ENCODE measurements at regions not wholly inside any gene's neighbourhood (a gene's known extent, or its start where the extent isn't known, plus 50 kb on each side); places are given as distances from the start of the nearest gene placed in this dataset.

DNA sequence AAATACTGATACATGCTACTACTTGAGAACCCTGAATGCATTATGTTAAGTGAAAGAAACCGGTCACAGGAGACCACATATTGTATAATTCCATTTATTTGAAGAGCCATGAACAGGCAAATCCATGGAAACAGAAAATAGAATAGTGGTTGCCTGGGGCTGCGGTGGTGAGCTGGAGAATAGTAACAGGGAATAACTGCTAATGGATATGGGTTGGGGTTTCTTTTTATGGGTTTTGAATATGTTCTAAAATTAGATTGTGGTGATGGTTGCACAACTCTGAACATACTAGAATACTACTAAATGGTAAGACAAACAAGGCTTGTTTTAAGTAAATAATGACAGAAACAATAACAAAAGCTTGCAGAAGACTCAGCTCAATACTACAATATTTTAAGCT, 293.0 kb downstream of the BTG1 start:
- Histone ChIP-seq H3K9me3 (ENCODE audit: low read length) (no peaks in the 10 kb centered on the region), H2AFZ (ENCODE audit: low read length) (no peak overlapping the region), H3K4me2 (ENCODE audit: low read length) (no peak overlapping the region), H3K4me3 (ENCODE audit: low read depth, low read length, poor library complexity, severe bottlenecking) (no peak overlapping the region), H3K27ac (ENCODE audit: low read depth, low read length, poor library complexity, severe bottlenecking) (no peak overlapping the region), H3K4me1 (ENCODE audit: insufficient read depth, low read length, poor library complexity, severe bottlenecking) (no peaks in the 10 kb centered on the region), H4K20me1 (ENCODE audit: insufficient read depth, low read length) (no peaks in the 10 kb centered on the region), H3K9me2 (ENCODE audit: insufficient read depth, low read length) (no peaks in the 10 kb centered on the region), H3K36me3 (ENCODE audit: insufficient read depth, low read length) (no peaks in the 10 kb centered on the region), H3K79me2 (ENCODE audit: insufficient read depth, low read depth, low read length) (no peaks in the 10 kb centered on the region)
- no peak for DNase-seq (ENCODE audit: low spot score)
- intact Hi-C loops (cut with micrococcal nuclease; ENCODE audit: unreplicated experiment) = no loop called here
- no TSS peak for BruUV-seq (replicated peaks)
- no peak for TF ChIP-seq EZH2phosphoT487 (IDR thresholded peaks at IDR 0.05; ENCODE audit: borderline replicate concordance, low read depth, low read length)
- TF ChIP-seq, protein P1, sequence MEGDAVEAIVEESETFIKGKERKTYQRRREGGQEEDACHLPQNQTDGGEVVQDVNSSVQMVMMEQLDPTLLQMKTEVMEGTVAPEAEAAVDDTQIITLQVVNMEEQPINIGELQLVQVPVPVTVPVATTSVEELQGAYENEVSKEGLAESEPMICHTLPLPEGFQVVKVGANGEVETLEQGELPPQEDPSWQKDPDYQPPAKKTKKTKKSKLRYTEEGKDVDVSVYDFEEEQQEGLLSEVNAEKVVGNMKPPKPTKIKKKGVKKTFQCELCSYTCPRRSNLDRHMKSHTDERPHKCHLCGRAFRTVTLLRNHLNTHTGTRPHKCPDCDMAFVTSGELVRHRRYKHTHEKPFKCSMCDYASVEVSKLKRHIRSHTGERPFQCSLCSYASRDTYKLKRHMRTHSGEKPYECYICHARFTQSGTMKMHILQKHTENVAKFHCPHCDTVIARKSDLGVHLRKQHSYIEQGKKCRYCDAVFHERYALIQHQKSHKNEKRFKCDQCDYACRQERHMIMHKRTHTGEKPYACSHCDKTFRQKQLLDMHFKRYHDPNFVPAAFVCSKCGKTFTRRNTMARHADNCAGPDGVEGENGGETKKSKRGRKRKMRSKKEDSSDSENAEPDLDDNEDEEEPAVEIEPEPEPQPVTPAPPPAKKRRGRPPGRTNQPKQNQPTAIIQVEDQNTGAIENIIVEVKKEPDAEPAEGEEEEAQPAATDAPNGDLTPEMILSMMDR (conservative IDR thresholded peaks at IDR 0.05; ENCODE audit: low read length) = no peak
- CTCF ChIA-PET (ENCODE audit: unreplicated experiment) = no interaction called here
- POLR2A ChIA-PET = interaction anchor here (0.7 kb wide), 2 partner anchors 22 to 326 kb away, joined by 3 to 4 read pairs; no protein-coding TSS in a partner anchor

DNA sequence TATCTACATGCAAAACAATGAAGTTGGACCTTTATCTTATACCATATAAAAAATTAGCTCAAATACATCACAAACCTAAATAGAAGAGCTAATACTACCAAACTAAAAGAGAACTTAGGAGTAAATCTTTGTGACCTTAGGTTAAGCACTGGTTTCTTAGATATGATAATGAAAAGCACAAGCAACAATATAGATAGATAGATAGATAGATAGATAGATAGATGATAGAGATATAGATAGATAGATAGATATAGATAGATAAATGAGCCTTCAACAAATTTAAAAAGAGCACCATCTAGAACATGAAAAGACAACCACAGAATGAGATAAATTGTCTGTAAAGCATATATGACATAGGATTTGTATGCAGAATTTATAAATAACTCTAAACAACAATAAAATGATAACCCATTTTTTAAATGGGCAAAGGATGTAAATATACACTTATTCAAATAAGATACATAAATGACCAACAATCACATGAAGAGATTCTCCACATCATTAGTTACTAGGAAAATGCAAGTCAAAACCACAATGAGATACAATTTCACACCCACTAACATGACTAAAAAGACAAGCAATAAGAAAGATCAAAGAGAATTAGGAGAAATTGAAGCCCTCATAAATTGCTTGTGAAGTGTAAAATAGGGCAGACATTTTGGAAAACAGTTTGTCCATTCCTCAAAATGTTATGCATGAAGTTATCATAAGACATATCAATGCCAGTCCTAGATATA, 293.7 kb downstream of the BTG1 start:
- Histone ChIP-seq H3K9me2 (ENCODE audit: insufficient read depth, low read length) (no peaks in the 10 kb centered on the region), H3K27ac (ENCODE audit: low read depth, low read length, poor library complexity, severe bottlenecking) (no peak overlapping the region), H3K4me1 (ENCODE audit: insufficient read depth, low read length, poor library complexity, severe bottlenecking) (no peaks in the 10 kb centered on the region), H3K79me2 (ENCODE audit: insufficient read depth, low read depth, low read length) (no peaks in the 10 kb centered on the region), H4K20me1 (ENCODE audit: insufficient read depth, low read length) (no peaks in the 10 kb centered on the region), H3K36me3 (ENCODE audit: insufficient read depth, low read length) (no peaks in the 10 kb centered on the region), H3K4me3 (ENCODE audit: low read depth, low read length, poor library complexity, severe bottlenecking) (no peak overlapping the region), H3K9me3 (ENCODE audit: low read length) (no peaks in the 10 kb centered on the region), H2AFZ (ENCODE audit: low read length) (no peak overlapping the region), H3K4me2 (ENCODE audit: low read length) (no peak overlapping the region)
- DNase-seq (ENCODE audit: low spot score) = no peak
- CTCF ChIA-PET (ENCODE audit: unreplicated experiment) = no interaction called here
- BruUV-seq (replicated peaks) = no TSS peak
- intact Hi-C loops (cut with micrococcal nuclease; ENCODE audit: unreplicated experiment) = no loop called here
- POLR2A ChIA-PET = interaction anchor here (0.6 kb wide), 1 partner anchor 111 kb away, joined by 3 read pairs; no protein-coding TSS in a partner anchor
- no peak for TF ChIP-seq EZH2phosphoT487 (IDR thresholded peaks at IDR 0.05; ENCODE audit: borderline replicate concordance, low read depth, low read length)
- TF ChIP-seq, protein P1 (conservative IDR thresholded peaks at IDR 0.05; ENCODE audit: low read length) = no peak

DNA sequence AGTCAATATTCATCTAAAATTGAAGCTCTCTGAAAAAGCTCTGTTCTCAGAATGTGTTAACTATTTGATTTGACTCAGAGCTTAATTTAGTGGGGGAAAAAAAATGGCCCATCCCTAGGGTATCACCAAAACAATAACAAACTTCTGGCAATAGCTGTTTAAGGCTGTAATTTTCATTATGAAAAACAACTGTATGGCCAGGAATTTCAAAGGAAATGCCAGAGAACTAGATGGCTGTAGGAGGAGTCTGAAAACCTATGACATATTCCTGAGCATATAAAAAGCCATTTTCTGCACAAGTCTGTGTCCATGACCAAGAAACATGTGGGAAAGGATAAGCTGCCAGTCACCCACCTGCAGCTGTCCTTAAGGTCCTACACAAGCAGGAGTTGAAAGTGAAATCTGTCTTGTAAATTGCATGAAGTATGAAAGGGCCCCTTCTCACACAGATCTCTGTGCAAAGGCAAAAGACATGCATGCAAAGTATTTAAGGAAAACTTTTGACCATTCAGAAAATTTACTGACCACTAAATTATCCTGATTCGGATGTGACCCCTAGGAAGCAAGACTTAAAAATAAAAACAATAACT, 299.1 kb downstream of the BTG1 start:
- BruUV-seq (replicated peaks) = no TSS peak
- Histone ChIP-seq H3K4me2 (ENCODE audit: low read length) (no peak overlapping the region), H3K36me3 (ENCODE audit: insufficient read depth, low read length) (no peaks in the 10 kb centered on the region), H2AFZ (ENCODE audit: low read length) (no peak overlapping the region), H3K4me3 (ENCODE audit: low read depth, low read length, poor library complexity, severe bottlenecking) (no peak overlapping the region), H3K9me3 (ENCODE audit: low read length) (no peaks in the 10 kb centered on the region), H3K27ac (ENCODE audit: low read depth, low read length, poor library complexity, severe bottlenecking) (no peak overlapping the region), H3K9me2 (ENCODE audit: insufficient read depth, low read length) (no peaks in the 10 kb centered on the region), H3K79me2 (ENCODE audit: insufficient read depth, low read depth, low read length) (no peaks in the 10 kb centered on the region), H3K4me1 (ENCODE audit: insufficient read depth, low read length, poor library complexity, severe bottlenecking) (no peaks in the 10 kb centered on the region), H4K20me1 (ENCODE audit: insufficient read depth, low read length) (no peaks in the 10 kb centered on the region)
- POLR2A ChIA-PET = interaction anchor here (1.1 to 1.4 kb wide), 2 partner anchors 37 to 41 kb away, joined by 3 read pairs; no protein-coding TSS in a partner anchor
- intact Hi-C loops (cut with micrococcal nuclease; ENCODE audit: unreplicated experiment) = no loop called here
- DNase-seq (ENCODE audit: low spot score) = no peak
- CTCF ChIA-PET (ENCODE audit: unreplicated experiment) = no interaction called here
- TF ChIP-seq EZH2phosphoT487 (IDR thresholded peaks at IDR 0.05; ENCODE audit: borderline replicate concordance, low read depth, low read length) = no peak
- TF ChIP-seq, protein P1 (conservative IDR thresholded peaks at IDR 0.05; ENCODE audit: low read length) = no peak
